BJ (cell line): ENCODE measurements at regions not wholly inside any gene's neighbourhood (a gene's known extent, or its start where the extent isn't known, plus 50 kb on each side); places are given as distances from the start of the nearest gene placed in this dataset.
"Not testable (repeated sequence)": the region's sequence is repeated elsewhere in the genome, so short reads cannot be mapped to it uniquely, and the experiment has no call there.

ENCODE experiments used
- CTCF ChIA-PET: fragments of 350-600 bp; formaldehyde crosslinking; extraction: SDS; loops from one replicate; lab custom pipeline; 2021; ENCODE audit warnings: antibody characterized with exemption, inconsistent platforms; lab: Yijun Ruan, JAX
- POLR2A ChIA-PET: fragments of 300-600 bp; sonication (Branson Sonifier 250); formaldehyde crosslinking; extraction: SDS; loops from one replicate; lab custom pipeline; 2021; ENCODE audit warnings: antibody characterized with exemption; lab: Charles Lee
- DNase-seq: peaks from one replicate; pipeline ENCODE4 v3.0.0-alpha.2; 2011; ENCODE audit warnings: low read depth
- H3K27me3 ChIP-seq: 2 replicates; pipeline ENCODE4 v1.6.0; 2011; ENCODE audit warnings: low read length; ENCODE audit not compliant: control insufficient read depth, insufficient read depth
- H3K36me3 ChIP-seq: 2 replicates; pipeline ENCODE4 v1.5.1; 2011; ENCODE audit warnings: low read length; ENCODE audit not compliant: control insufficient read depth, insufficient read depth
- H3K4me3 ChIP-seq: 2 replicates; pipeline ENCODE4 v1.5.1; 2011; ENCODE audit warnings: low read depth, mild to moderate bottlenecking, control low read depth, low read length
- CTCF ChIP-seq: IDR thresholded peaks from 2 replicates; pipeline ENCODE4 v1.5.1; 2011; ENCODE audit warnings: low read depth, mild to moderate bottlenecking, control low read depth, inconsistent platforms, low read length, moderate library complexity; ENCODE audit not compliant: insufficient read depth

GRCh38 chr21:35801391-35801790 is 258.9 kb downstream of the SETD4 start:
- no peak for TF ChIP-seq CTCF
- no peak for DNase-seq
- Histone ChIP-seq H3K27me3 (no peaks in the 10 kb centered on the region), H3K36me3 (no peaks in the 10 kb centered on the region), H3K4me3 (no peak overlapping the region)
- CTCF ChIA-PET: interaction anchor here (1.3 kb wide), 1 partner anchor 13 kb away, joined by 4 read pairs; no protein-coding TSS in a partner anchor
- POLR2A ChIA-PET: no interaction called here

- CTCF ChIA-PET: interaction anchor here (1.3 kb wide), 1 partner anchor 14 kb away, joined by 4 read pairs; no protein-coding TSS in a partner anchor
- H3K27me3 ChIP-seq, H3K36me3 ChIP-seq, H3K4me3 ChIP-seq, DNase-seq, POLR2A ChIA-PET: not testable (repeated sequence)
These were observed 259.4 kb downstream of the SETD4 start for GRCh38 chr21:35800796-35801385.

- H3K27me3 ChIP-seq: no peaks in the 10 kb centered on the region
- no peak overlapping the region for H3K4me3 ChIP-seq
- ChIA-PET POLR2A (no interaction called here), CTCF (no interaction called here)
- no peak for TF ChIP-seq CTCF
- H3K36me3 ChIP-seq: no peaks in the 10 kb centered on the region
- no peak for DNase-seq
These were observed 263.5 kb downstream of the SETD4 start for GRCh38 chr21:35796844-35797243.

GRCh38 chr21:35794527-35794926 is 265.8 kb downstream of the SETD4 start:
- H3K36me3 ChIP-seq, CTCF ChIA-PET, H3K27me3 ChIP-seq, H3K4me3 ChIP-seq, POLR2A ChIA-PET, DNase-seq: not testable (repeated sequence)

GRCh38 chr21:35792569-35793305 is 267.6 kb downstream of the SETD4 start:
- ChIA-PET POLR2A (no interaction called here), CTCF (interaction anchor here (1.0 kb wide), 1 partner anchor 16 kb away, joined by 3 read pairs; no protein-coding TSS in a partner anchor)
- TF ChIP-seq CTCF: no peak
- no peak overlapping the region for H3K4me3 ChIP-seq
- H3K27me3 ChIP-seq: no peaks in the 10 kb centered on the region
- no peaks in the 10 kb centered on the region for H3K36me3 ChIP-seq
- no peak for DNase-seq

GRCh38 chr21:35791541-35792325 is 268.6 kb downstream of the SETD4 start:
- ChIA-PET POLR2A (no interaction called here), CTCF (no interaction called here)
- no peak for DNase-seq
- H3K27me3 ChIP-seq: no peaks in the 10 kb centered on the region
- TF ChIP-seq CTCF: no peak
- no peak overlapping the region for H3K4me3 ChIP-seq
- no peaks in the 10 kb centered on the region for H3K36me3 ChIP-seq
